Type B pancreatic cell (in vitro differentiated cells): ENCODE measurements at regions not wholly inside any gene's neighbourhood (a gene's known extent, or its start where the extent isn't known, plus 50 kb on each side); places are given as distances from the start of the nearest gene placed in this dataset.
"Not testable (repeated sequence)": the region's sequence is repeated elsewhere in the genome, so short reads cannot be mapped to it uniquely, and the experiment has no call there.

Experiments used
- DNase-seq: peaks from one replicate; pipeline ENCODE4 v3.0.0; 2021; ENCODE audit warnings: mixed read lengths; ENCODE audit not compliant: unreplicated experiment; ENCODE audit errors: extremely low spot score
- H3K27ac Mint-ChIP-seq: 2 replicates; pipeline ENCODE4 v1.8.0; 2021; ENCODE audit warnings: mild to moderate bottlenecking, mixed read lengths
- H3K27me3 Mint-ChIP-seq: 2 replicates; pipeline ENCODE4 v1.8.0; 2021; ENCODE audit warnings: mixed read lengths
- H3K36me3 Mint-ChIP-seq: 2 replicates; pipeline ENCODE4 v1.8.0; 2021; ENCODE audit warnings: mixed read lengths
- H3K4me1 Mint-ChIP-seq: one replicate; pipeline ENCODE4 v1.8.0; 2021; ENCODE audit warnings: mixed read lengths; ENCODE audit not compliant: unreplicated experiment
- H3K4me3 Mint-ChIP-seq: 2 replicates; pipeline ENCODE4 v1.8.0; 2021; ENCODE audit warnings: mild to moderate bottlenecking, mixed read lengths
- H3K9me3 Mint-ChIP-seq: 2 replicates; pipeline ENCODE4 v1.8.0; 2021; ENCODE audit warnings: mixed read lengths
- TF ChIP-seq, protein P1 (sequence below): fragments of 200-600 bp; sonication (generic); conservative IDR thresholded peaks from 2 replicates; pipeline ENCODE4 v1.5.0; 2021; ENCODE audit warnings: antibody characterized with exemption, mild to moderate bottlenecking

DNA sequence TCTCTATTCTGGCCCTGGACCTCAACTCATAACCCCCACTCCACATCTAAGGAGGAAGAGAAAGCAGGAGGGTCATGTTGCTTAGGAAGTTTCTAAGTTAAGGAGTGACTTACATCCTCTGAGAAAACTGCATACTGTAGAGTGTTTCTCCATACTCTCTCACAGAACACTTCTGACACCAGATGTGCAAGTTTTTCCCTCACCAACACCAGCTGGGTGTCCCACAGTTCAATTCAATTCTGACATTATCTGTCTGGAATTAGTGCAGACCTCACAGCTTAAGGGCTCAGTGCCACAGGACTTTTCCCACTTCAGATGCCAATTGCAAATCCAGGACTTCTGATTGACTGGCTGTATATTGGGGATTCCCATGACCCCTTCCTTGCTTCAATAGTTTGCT lies 89.0 kb upstream of the SFRP2 start:
- Mint-ChIP-seq H3K27me3 (no peaks in the 10 kb centered on the region), H3K4me3 (no peak overlapping the region), H3K9me3 (peaks cover 12% of the 10 kb centered on the region), H3K27ac (no peak overlapping the region), H3K36me3 (no peaks in the 10 kb centered on the region), H3K4me1 (no peaks in the 10 kb centered on the region)
- no peak for DNase-seq
- TF ChIP-seq, protein P1, sequence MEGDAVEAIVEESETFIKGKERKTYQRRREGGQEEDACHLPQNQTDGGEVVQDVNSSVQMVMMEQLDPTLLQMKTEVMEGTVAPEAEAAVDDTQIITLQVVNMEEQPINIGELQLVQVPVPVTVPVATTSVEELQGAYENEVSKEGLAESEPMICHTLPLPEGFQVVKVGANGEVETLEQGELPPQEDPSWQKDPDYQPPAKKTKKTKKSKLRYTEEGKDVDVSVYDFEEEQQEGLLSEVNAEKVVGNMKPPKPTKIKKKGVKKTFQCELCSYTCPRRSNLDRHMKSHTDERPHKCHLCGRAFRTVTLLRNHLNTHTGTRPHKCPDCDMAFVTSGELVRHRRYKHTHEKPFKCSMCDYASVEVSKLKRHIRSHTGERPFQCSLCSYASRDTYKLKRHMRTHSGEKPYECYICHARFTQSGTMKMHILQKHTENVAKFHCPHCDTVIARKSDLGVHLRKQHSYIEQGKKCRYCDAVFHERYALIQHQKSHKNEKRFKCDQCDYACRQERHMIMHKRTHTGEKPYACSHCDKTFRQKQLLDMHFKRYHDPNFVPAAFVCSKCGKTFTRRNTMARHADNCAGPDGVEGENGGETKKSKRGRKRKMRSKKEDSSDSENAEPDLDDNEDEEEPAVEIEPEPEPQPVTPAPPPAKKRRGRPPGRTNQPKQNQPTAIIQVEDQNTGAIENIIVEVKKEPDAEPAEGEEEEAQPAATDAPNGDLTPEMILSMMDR, result no peak

DNA sequence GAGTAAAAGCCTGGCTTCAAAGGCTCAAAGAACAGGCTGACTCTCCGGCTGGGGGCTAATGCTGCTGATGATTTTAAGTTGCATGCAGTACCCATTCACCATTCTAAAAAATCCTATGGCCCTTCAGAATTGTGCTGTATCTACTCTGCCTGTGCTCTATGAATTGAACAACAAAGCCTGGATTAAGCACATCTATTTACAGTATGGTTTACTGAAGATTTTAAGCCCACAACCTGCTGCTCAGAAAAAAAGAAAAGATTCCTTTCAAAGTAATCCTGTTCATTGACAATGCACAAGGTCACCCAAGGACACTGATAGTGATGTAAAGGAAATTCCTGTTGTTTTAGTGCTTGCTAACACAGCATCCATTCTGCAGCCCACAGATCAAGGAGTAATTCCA lies 84.9 kb upstream of the SFRP2 start:
- Mint-ChIP-seq H3K36me3 (no peaks in the 10 kb centered on the region), H3K27ac (no peak overlapping the region), H3K4me1 (no peaks in the 10 kb centered on the region), H3K27me3 (no peaks in the 10 kb centered on the region), H3K9me3 (no peaks in the 10 kb centered on the region), H3K4me3 (no peak overlapping the region)
- TF ChIP-seq, protein P1, result no peak
- DNase-seq, result no peak

DNA sequence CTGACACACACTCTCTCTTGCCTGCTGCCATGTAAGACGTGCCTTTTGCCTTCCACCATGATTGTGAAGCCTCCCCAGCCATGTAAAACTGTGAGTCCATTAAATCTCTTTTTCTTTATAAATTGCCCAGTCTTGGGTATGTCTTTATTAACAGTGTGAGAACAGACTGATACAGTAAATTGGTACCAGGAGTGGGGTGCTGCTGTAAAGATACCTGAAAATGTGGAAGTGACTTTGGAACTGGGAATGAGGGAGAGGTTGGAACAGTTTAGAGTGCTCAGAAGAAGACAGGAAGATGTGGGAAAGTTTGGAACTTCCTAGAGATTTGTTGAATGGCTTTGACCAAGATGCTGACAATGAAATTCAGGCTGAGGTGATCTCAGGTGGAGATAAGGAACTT lies 77.9 kb upstream of the SFRP2 start:
- H3K4me1 Mint-ChIP-seq, H3K36me3 Mint-ChIP-seq, H3K27ac Mint-ChIP-seq, H3K27me3 Mint-ChIP-seq, DNase-seq, H3K4me3 Mint-ChIP-seq: not testable (repeated sequence)
- peaks cover 15% of the 10 kb centered on the region for H3K9me3 Mint-ChIP-seq

DNA sequence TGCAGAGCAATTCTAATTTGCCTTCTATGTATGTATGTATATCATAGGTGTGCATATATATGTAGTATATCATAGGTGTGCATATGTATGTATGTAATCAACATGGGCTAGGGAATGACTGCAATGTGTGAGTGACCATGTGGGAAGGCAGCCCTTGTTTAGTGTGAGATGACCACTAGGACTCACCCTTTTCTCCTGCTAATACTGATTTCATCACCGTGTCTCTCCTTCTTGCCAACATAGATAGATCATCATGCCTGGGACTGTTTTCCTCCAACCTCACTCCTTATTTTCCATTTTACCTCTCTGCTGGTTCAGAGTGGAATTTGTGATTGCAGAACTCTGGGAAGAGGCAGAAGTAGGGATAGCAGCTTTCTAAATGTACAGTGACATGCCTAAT lies 63.6 kb upstream of the SFRP2 start:
- no peaks in the 10 kb centered on the region for H3K36me3 Mint-ChIP-seq
- H3K9me3 Mint-ChIP-seq, result peaks cover 7% of the 10 kb centered on the region
- no peak for DNase-seq
- TF ChIP-seq, protein P1, result no peak
- peaks cover 15% of the 10 kb centered on the region for H3K4me1 Mint-ChIP-seq
- no peak overlapping the region for H3K27ac Mint-ChIP-seq
- H3K4me3 Mint-ChIP-seq, result no peak overlapping the region
- no peaks in the 10 kb centered on the region for H3K27me3 Mint-ChIP-seq

DNA sequence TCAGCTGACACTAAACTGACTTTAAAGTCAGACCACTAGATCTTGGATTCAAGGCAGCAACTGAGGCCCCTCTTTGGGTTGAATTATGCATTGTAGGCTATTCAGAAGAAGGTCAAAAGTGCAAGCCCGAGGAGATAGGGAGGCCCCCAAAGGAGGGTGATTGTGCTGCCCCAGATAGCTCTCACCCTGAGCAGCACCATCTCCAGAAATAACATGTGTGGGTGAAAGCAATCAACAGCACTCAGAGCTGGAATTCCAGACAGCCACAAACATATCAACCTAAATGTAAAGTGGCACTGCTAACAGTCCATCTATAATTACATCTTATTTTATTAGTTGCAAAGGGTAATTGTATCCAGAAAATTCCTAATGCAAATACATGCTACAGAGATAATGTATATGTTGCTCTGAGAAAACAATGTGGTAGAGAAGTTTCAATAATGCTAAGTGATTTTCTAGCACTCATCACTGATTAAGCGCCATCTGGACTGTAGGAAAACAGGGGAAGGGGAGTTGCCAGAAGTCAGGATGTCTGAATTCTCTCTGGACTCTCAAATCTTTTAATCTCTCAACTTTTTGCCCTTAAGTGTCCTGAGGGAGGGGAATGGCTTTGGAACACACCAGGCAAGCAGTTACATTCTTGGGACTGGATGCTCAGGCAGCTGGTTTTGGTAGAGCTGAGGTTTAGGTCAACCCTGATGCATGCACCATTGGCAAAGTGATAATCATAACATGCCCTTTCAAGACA lies 61.8 kb upstream of the SFRP2 start:
- no peaks in the 10 kb centered on the region for H3K36me3 Mint-ChIP-seq
- TF ChIP-seq, protein P1, result no peak
- H3K27ac Mint-ChIP-seq, result no peak overlapping the region
- H3K9me3 Mint-ChIP-seq, result peaks cover 7% of the 10 kb centered on the region
- no peak for DNase-seq
- peaks cover 3% of the 10 kb centered on the region for H3K27me3 Mint-ChIP-seq
- H3K4me3 Mint-ChIP-seq, result no peak overlapping the region
- H3K4me1 Mint-ChIP-seq, result peaks cover 15% of the 10 kb centered on the region

DNA sequence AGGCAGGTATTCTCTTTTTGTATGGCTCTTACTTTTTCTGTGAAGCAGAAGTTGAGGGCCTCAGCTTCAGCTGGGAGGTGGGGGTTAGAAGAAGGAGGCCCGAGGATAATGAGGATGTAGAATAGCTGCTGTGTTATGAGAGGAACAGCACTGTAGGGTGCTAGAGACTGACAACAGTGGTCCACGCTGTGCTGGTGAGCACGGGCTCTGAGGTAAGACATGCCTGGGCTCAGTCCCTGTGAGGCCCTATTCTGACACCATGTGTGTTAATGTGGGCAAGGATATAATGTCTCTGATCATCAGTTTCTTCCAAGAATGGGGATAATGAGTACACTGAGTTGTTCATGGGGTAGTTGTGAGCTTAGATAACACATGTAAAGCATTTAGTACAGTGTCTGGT lies 55.3 kb upstream of the SFRP2 start:
- H3K4me3 Mint-ChIP-seq, result no peak overlapping the region

More for the DNA sequence above, 55.3 kb upstream of the SFRP2 start:
- H3K36me3 Mint-ChIP-seq, result no peaks in the 10 kb centered on the region
- no peaks in the 10 kb centered on the region for H3K4me1 Mint-ChIP-seq
- no peak overlapping the region for H3K27ac Mint-ChIP-seq
- no peak for DNase-seq
- H3K27me3 Mint-ChIP-seq, result peaks cover 3% of the 10 kb centered on the region
- no peaks in the 10 kb centered on the region for H3K9me3 Mint-ChIP-seq
- TF ChIP-seq, protein P1, result no peak
